Thyroid gland (tissue), 4 donors: ENCODE measurements at regions not wholly inside any gene's neighbourhood (a gene's known extent, or its start where the extent isn't known, plus 50 kb on each side); places are given as distances from the start of the nearest gene placed in this dataset.

Experiments
- DNase-seq, 2 donors: peaks; one replicate each; pipeline ENCODE4 v3.0.0-alpha.2; 2019
- H3K27ac ChIP-seq, 3 donors: fragments of 200-600 bp; sonication (generic); 1 replicate in 2 of 3; 2 replicates in 1 of 3; pipeline ENCODE4 v1.5.1; 2016 to 2019; ENCODE audit warnings: mild to moderate bottlenecking in 1 of 3, moderate library complexity in 1 of 3
- H3K27me3 ChIP-seq: fragments of 200-600 bp; sonication (generic); one replicate; pipeline ENCODE4 v1.5.1; 2019
- H3K36me3 ChIP-seq, 2 donors: fragments of 200-600 bp; sonication (generic); one replicate each; pipeline ENCODE4 v1.5.1; 2016 to 2019
- H3K4me1 ChIP-seq, 2 donors: fragments of 200-600 bp; sonication (generic); one replicate each; pipeline ENCODE4 v1.5.1; 2017 to 2019
- H3K4me3 ChIP-seq, 3 donors: fragments of 200-600 bp; sonication (generic); replicated peaks in 1 of 3; 1 replicate in 2 of 3; 2 replicates in 1 of 3; pipeline ENCODE4 v1.5.1; 2016; ENCODE audit warnings: mild to moderate bottlenecking in 1 of 3
- H3K9me3 ChIP-seq: fragments of 200-600 bp; sonication (generic); one replicate; pipeline ENCODE4 v1.5.1; 2017
- CTCF ChIP-seq, 6 experiments: fragments of 200-600 bp in 3 of 6; fragments of 450-650 bp in 3 of 6; sonication (generic) in 3 of 6; IDR thresholded peaks; one replicate each; pipeline ENCODE4 v1.5.1; 2016 to 2019; ENCODE audit warnings: antibody characterized with exemption in 6 of 6, mild to moderate bottlenecking in 2 of 6, inconsistent platforms in 1 of 6, moderate library complexity in 1 of 6
- POLR2A ChIP-seq, 2 donors: fragments of 450-650 bp; IDR thresholded peaks; one replicate each; pipeline ENCODE4 v1.6.1; 2017; ENCODE audit warnings: antibody characterized with exemption in 2 of 2, mild to moderate bottlenecking in 2 of 2, moderate library complexity in 1 of 2
- WGBS, 2 donors: methylation state at CpG; one replicate each; pipeline ENCODE4 v1.1.5; 2017; 5-methylcytosine and 5-hydroxymethylcytosine counted together
- intact Hi-C: fragments of 100-400 bp; cut with DNase I; formaldehyde crosslinking; loops from one replicate; pipeline ENCODE4 v1.15.1; 2023

- H3K27ac ChIP-seq = no peak overlapping the region
- WGBS, 2 donors = 77 to 80% methylated on average over 3 of the region's 3 CpGs
- DNase-seq = no peak
Measured at GRCh38 chr5:74413403-74414048, 227.0 kb downstream of the ENC1 start.

GRCh38 chr5:74412066-74412465 lies 228.5 kb downstream of the ENC1 start:
- H3K4me1 ChIP-seq = no peaks in the 10 kb centered on the region
- H3K9me3 ChIP-seq = no peaks in the 10 kb centered on the region
- no peaks in the 10 kb centered on the region for H3K36me3 ChIP-seq
- intact Hi-C loops = no loop called here
- no peak for DNase-seq
- no peak overlapping the region for H3K27ac ChIP-seq
- WGBS, 2 donors = 0 to 100% methylated on average over 1 of the region's 1 CpG
- no peak overlapping the region for H3K4me3 ChIP-seq
- H3K27me3 ChIP-seq = no peaks in the 10 kb centered on the region
- TF ChIP-seq POLR2A (IDR thresholded peaks at IDR 0.05) = no peak
- TF ChIP-seq CTCF (IDR thresholded peaks at IDR 0.05) = no peak

More at GRCh38 chr5:74413403-74414048, 227.0 kb downstream of the ENC1 start:
- H3K36me3 ChIP-seq = no peaks in the 10 kb centered on the region
- intact Hi-C loops = no loop called here
- no peak for TF ChIP-seq CTCF (IDR thresholded peaks at IDR 0.05)
- no peak for TF ChIP-seq POLR2A (IDR thresholded peaks at IDR 0.05)
- no peaks in the 10 kb centered on the region for H3K4me1 ChIP-seq
- H3K9me3 ChIP-seq = no peaks in the 10 kb centered on the region
- H3K27me3 ChIP-seq = no peaks in the 10 kb centered on the region
- H3K4me3 ChIP-seq = no peak overlapping the region

- TF ChIP-seq CTCF (IDR thresholded peaks at IDR 0.05) = no peak
- TF ChIP-seq POLR2A (IDR thresholded peaks at IDR 0.05) = no peak
- Histone ChIP-seq H3K36me3 (no peaks in the 10 kb centered on the region), H3K4me1 (no peaks in the 10 kb centered on the region), H3K27ac (no peak overlapping the region), H3K27me3 (no peaks in the 10 kb centered on the region), H3K4me3 (no peak overlapping the region), H3K9me3 (no peaks in the 10 kb centered on the region)
- no peak for DNase-seq
- intact Hi-C loops = no loop called here
Measured at GRCh38 chr5:74409712-74410111, 230.8 kb downstream of the ENC1 start.

- H3K36me3 ChIP-seq = no peaks in the 10 kb centered on the region
- no peaks in the 10 kb centered on the region for H3K9me3 ChIP-seq
- 89 to 92% methylated on average over 4 of the region's 4 CpGs for WGBS, 2 donors
- H3K27me3 ChIP-seq = no peaks in the 10 kb centered on the region
- TF ChIP-seq CTCF (IDR thresholded peaks at IDR 0.05) (no peak), POLR2A (IDR thresholded peaks at IDR 0.05) (no peak)
- DNase-seq = no peak
- no peaks in the 10 kb centered on the region for H3K4me1 ChIP-seq
- no peak overlapping the region for H3K4me3 ChIP-seq
- intact Hi-C loops = no loop called here
- H3K27ac ChIP-seq = no peak overlapping the region
Measured at GRCh38 chr5:74409166-74409706, 231.3 kb downstream of the ENC1 start.

- H3K4me1 ChIP-seq = no peaks in the 10 kb centered on the region
- no peak overlapping the region for H3K27ac ChIP-seq
- H3K4me3 ChIP-seq = no peak overlapping the region
- DNase-seq = no peak
- no peaks in the 10 kb centered on the region for H3K36me3 ChIP-seq
- no peaks in the 10 kb centered on the region for H3K27me3 ChIP-seq
- TF ChIP-seq CTCF (IDR thresholded peaks at IDR 0.05) (no peak), POLR2A (IDR thresholded peaks at IDR 0.05) (no peak)
- no peaks in the 10 kb centered on the region for H3K9me3 ChIP-seq
- 82 to 87% methylated on average over 7 of the region's 7 CpGs for WGBS, 2 donors
- intact Hi-C loops = no loop called here
Measured at GRCh38 chr5:74408150-74409043, 232.1 kb downstream of the ENC1 start.
